Fibroblast of pulmonary artery (primary cell): ENCODE measurements at regions not wholly inside any gene's neighbourhood (a gene's known extent, or its start where the extent isn't known, plus 50 kb on each side); places are given as distances from the start of the nearest gene placed in this dataset.

Experiments used
- DNase-seq: peaks from one replicate; pipeline ENCODE4 v3.0.0-alpha.2; 2010; ENCODE audit warnings: low read depth
- H3K4me3 ChIP-seq: replicated peaks from 2 replicates; pipeline ENCODE4 v1.5.1; 2011; ENCODE audit warnings: low read depth, mild to moderate bottlenecking, control low read depth, low read length, moderate library complexity
- CTCF ChIP-seq: IDR thresholded peaks from 2 replicates; pipeline ENCODE4 v1.5.1; 2011; ENCODE audit warnings: mild to moderate bottlenecking, control low read depth, low read length, inconsistent platforms; ENCODE audit errors: missing control alignments

- DNase-seq, result no peak
- H3K4me3 ChIP-seq, result no peak overlapping the region
- TF ChIP-seq CTCF, result no peak
Measured at GRCh38 chr14:53783256-53783655, 173.4 kb downstream of the BMP4 start.

DNA sequence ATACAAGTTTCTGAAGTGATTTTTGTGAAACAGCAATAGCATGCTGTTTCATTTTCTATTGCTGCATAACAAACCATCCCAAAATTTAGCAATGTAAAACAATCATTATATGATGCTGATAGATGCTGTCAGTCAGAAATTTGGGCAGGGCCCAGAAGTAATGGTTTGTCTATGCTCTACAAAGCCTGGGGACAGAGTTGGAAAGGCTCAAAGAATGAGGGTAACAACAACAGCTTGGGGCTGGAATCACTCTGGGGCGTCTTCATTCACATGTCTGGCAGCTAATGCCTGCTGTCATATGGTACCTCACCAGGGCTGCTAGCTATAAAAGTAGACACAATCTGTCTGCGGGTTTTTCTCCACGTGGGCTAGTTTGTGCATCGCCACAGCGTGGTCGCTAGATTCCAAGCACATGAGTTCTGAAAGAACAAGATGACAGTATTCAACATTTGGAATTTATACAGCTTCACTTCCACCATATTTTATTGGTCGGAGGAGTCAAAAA, 176.5 kb downstream of the BMP4 start:
- DNase-seq, result no peak
- TF ChIP-seq CTCF, result no peak
- H3K4me3 ChIP-seq, result no peak overlapping the region

DNA sequence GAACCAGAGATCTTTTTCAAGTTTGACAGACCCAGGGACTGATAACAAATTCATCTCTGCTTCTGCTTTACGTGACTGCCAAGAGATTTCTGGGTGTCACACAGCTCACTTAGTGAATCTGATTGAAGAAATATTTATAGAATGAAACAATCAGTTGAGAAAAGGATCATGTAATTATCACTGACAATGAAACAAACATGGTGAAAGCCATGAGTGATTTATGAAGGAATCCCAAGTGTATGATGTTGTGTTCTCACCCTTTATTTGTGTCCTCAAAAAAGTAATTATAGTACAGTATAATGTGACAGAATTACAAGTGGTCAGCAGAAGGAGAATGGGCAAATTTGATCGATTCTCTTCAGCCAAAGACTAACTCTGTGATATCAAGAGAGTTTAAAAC, 177.3 kb downstream of the BMP4 start:
- TF ChIP-seq CTCF, result no peak
- no peak for DNase-seq

DNA sequence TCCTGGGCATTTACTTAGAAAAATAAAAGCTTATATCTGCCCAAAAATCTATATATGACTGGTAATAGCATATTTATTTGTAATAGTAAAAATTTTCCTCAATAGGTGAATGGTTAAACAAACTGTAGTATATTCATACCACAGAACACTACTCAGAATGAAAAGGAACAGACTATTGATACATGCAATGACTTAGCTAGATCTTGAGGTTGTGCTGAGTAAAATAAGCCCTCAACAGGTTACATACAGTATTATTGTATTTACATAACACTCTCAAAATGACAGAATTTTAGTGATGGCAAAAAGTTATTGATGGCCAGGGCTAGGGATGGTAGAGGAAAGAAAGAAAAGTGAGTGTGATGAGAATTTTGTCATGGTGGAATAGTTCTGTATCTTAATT, 178.4 kb downstream of the BMP4 start:
- TF ChIP-seq CTCF, result no peak
- DNase-seq, result no peak
- no peak overlapping the region for H3K4me3 ChIP-seq

More for the DNA sequence above, 177.3 kb downstream of the BMP4 start:
- no peak overlapping the region for H3K4me3 ChIP-seq

DNA sequence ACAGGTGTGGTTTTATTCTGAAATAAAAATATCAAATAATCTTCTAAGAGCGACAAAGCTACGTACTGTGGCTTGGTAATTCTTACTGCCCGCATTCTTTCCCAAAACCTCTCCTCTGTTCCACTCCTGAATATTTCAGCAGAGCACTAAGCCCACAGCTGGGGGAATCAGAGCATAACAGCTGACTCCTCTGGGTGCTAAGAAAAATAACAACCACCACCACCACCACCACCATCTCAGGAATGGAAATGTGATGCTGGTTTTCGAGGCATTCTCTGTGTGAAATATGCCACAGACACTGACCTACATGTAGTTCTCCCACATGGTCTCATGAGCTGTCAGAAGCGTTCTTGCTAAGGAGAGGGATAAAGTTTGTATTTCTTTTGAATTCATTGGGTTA, 183.7 kb downstream of the BMP4 start:
- no peak overlapping the region for H3K4me3 ChIP-seq
- DNase-seq, result no peak
- TF ChIP-seq CTCF, result no peak

DNA sequence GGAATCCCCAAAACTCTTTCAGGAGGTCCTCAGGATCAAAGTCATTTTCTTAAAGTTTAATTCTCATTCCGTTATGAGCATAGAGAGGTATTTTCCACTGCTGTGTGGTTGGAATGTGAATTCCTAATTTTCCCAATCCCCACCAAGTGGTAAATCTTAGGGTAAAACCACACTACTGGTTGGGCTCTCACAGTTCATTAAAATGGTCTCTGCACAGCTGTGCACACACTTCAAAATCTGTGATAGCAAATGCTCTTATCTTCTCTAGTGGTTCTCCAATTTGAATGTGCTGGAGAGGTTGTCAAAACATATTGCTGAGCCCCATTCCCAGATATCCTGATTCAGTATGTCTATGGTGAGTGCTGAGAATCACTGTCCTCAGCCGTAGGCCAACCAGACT, 189.1 kb downstream of the BMP4 start:
- DNase-seq, result no peak
- TF ChIP-seq CTCF, result no peak
- no peak overlapping the region for H3K4me3 ChIP-seq

GRCh38 chr14:53766601-53767000, 190.0 kb downstream of the BMP4 start:
- no peak for DNase-seq
- no peak overlapping the region for H3K4me3 ChIP-seq
- no peak for TF ChIP-seq CTCF
